MM.1S (cell line): ENCODE measurements at regions not wholly inside any gene's neighbourhood (a gene's known extent, or its start where the extent isn't known, plus 50 kb on each side); places are given as distances from the start of the nearest gene placed in this dataset.

ENCODE experiments used
- EZH2 ChIP-seq: fragments of 300-600 bp; sonication (generic); optimal IDR thresholded peaks from 2 replicates; pipeline ENCODE3; 2017; ENCODE audit warnings: low read depth, mild to moderate bottlenecking, antibody characterized with exemption, low read length, mixed read lengths
- EZH2phosphoT487 ChIP-seq: fragments of 300-600 bp; sonication (generic); IDR thresholded peaks from 2 replicates; pipeline ENCODE4 v1.6.1; 2018; ENCODE audit warnings: antibody characterized with exemption, low read length
- TF ChIP-seq, protein P1 (sequence below): fragments of 300-600 bp; sonication (generic); IDR thresholded peaks from 2 replicates; pipeline ENCODE4 v1.5.1; 2016; ENCODE audit warnings: antibody characterized with exemption, low read length, mixed read lengths

DNA sequence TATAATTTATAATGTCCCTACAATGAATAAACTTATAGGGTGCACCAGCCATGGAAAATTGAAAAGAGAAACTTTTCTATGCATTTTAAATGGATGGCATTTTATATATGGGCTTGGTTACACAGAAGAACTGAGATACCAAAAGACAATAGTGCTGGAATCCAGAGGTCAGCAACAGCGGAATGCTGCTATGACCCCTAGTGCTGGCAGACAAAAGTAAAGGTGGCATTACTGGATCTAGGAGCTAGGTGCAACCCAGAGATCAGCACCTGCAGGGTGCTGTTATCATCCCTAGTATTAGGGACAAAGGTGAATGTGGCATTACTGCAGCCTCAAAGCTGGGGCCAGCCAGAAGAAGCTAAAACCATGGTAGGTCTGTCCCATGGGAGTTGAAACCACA lies 392.7 kb upstream of the ST6GAL2 start:
- TF ChIP-seq, protein P1, sequence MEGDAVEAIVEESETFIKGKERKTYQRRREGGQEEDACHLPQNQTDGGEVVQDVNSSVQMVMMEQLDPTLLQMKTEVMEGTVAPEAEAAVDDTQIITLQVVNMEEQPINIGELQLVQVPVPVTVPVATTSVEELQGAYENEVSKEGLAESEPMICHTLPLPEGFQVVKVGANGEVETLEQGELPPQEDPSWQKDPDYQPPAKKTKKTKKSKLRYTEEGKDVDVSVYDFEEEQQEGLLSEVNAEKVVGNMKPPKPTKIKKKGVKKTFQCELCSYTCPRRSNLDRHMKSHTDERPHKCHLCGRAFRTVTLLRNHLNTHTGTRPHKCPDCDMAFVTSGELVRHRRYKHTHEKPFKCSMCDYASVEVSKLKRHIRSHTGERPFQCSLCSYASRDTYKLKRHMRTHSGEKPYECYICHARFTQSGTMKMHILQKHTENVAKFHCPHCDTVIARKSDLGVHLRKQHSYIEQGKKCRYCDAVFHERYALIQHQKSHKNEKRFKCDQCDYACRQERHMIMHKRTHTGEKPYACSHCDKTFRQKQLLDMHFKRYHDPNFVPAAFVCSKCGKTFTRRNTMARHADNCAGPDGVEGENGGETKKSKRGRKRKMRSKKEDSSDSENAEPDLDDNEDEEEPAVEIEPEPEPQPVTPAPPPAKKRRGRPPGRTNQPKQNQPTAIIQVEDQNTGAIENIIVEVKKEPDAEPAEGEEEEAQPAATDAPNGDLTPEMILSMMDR, result no peak
- no peak for TF ChIP-seq EZH2
- TF ChIP-seq EZH2phosphoT487, result no peak
